Fibroblast of peridontal ligament (primary cell): ENCODE measurements at regions not wholly inside any gene's neighbourhood (a gene's known extent, or its start where the extent isn't known, plus 50 kb on each side); places are given as distances from the start of the nearest gene placed in this dataset.

Source experiments
- DNase-seq: peaks from one replicate; pipeline ENCODE4 v3.0.0-alpha.2; 2010; ENCODE audit errors: extremely low read depth

GRCh38 chr6:141677598-141678211 is 455.0 kb upstream of the GJE1 start:
- peak; percentile 68 for DNase-seq

DNA sequence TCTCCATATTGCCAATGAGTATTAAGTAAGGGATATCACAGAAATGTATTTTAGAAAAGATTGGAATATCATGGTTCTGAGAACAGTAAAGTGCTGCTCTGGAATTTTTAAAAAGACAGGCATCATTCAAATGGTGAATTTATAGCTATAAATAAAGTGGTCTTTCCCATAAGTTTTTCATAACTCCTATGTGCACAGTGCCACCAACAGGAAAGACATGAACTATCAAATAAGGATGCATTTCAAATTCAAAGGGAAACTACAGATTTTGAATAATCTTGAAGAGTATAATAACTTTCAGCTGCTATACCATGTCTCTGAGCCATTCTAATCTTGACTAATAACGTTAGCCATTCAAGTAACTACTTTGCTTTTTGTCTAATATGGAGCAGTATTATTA is 456.8 kb upstream of the GJE1 start:
- DNase-seq, result peak; percentile 65

DNA sequence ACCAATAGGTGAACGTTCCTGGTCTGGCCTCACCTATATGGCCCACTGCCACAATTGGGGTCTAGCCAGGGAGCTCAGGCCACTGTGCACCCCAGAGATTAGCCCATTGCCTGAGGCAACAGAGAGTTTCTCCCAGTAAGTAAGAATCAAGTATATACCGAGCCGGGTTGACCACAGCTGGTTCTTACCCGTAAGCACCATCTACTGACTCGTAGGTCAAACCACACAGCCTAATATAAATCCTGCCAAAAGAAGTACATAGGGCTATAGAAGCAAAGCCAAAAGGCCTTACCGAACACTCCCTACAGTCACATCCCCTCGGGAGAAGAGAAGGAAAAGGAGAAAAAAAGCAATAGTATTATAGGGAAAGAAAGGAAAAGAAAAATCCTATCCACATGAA is 463.6 kb upstream of the GJE1 start:
- DNase-seq, result no peak

DNA sequence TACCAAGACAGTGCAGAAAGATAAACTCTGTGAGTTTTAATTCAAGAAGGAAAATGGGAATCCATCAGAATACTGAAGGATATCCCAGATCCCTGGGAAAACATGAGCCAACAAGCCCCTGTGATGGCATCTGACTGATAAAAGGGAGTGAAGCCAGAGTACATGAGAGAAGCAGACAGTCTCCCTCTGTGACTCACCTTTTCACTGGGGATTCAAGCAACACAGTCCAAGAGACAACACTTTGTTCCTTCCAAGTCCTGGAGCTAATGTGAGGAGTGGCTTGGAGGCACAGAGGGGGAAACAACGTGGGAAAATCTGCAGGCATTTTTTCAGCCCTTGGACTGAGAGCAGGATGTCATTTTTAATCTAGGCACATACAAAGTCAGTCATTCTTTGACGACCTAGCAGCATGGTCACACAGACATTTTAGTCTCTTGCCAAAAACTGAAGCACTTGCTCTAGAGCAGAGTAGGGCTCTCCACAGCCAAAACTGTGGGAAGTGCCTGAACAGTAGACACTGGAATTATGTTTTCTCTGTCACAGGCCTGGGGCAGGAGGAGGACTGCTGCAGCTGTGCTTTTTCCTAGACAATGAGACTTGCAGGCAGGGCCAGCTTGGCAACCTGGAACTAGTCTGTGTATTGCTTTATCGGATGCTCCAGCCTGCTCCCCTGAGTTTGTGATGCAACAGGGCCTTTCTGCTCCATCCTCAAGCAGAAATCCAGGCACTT is 465.0 kb upstream of the GJE1 start:
- DNase-seq, result no peak

GRCh38 chr6:141666187-141666586 is 466.5 kb upstream of the GJE1 start:
- no peak for DNase-seq

DNA sequence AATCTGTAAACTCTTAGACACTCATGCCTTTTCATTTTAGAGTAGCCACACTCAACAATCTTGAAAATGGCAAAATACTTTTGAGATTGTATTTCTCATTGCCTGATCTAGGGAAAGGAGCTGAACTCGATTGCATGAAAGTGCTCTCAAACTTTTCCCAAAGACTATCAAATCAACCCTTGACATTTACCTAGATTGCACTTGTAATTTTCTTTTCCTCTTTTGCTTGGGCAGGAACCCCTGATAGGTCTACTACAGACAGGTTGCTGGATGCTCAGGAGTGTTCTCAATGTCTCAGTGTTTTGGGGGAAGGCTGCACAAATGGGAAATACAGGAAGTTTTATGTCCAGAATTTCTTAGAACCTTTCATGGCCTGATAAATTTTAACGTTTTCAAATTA is 468.0 kb upstream of the GJE1 start:
- DNase-seq, result no peak

GRCh38 chr6:141659582-141659981 is 473.1 kb upstream of the GJE1 start:
- DNase-seq, result no peak

GRCh38 chr6:141658696-141659095 is 474.0 kb upstream of the GJE1 start:
- DNase-seq, result no peak

- DNase-seq, result no peak
Measured at GRCh38 chr6:141657812-141658211, 474.9 kb upstream of the GJE1 start.

DNA sequence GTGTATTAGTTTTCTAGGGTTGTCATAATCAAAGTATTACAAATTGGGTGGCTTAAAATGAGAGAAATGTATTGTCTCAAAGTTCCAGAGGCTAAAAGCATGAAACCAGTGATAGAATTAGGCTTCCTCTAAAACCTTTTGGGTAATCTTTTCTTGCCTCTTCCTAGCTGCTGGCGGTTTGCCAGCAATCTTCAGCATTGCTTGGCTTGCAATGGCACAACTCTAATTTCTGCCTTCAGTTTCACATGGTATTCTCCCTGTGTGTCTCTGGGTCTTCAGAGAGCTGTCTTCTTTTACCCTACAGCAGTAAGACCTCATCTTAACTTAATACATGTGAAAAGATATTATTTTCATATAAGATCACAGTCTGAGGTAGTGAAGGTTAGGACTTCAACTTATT is 479.1 kb upstream of the GJE1 start:
- DNase-seq, result no peak

- DNase-seq, result no peak
Measured at GRCh38 chr6:141641951-141642350, 490.8 kb upstream of the GJE1 start.

GRCh38 chr6:141641406-141641805 is 491.3 kb upstream of the GJE1 start:
- peak; percentile 27 for DNase-seq

DNA sequence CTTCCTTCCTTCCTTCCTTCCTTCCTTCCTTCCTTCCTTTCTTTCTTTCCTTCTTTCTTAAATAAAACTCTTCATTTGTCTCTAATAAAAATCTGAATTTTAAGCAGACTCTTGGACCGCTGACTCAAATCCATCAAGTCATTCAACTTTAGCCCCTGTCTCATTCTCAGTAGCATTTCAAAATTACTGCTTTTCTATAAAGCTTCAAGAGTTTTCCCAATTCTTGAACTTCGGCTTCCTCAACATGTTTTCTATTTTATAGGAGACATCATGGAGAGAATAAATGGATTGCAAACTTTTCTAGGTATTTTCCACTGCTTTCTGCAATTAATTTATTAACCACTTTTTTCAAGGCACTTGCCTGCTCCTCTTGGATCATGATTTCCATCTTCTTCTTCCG is 497.1 kb upstream of the GJE1 start:
- DNase-seq, result no peak

- DNase-seq, result no peak
Measured at GRCh38 chr6:141634269-141634668, 498.5 kb upstream of the GJE1 start.

- DNase-seq, result no peak
Measured at GRCh38 chr6:141624301-141624700, 508.4 kb upstream of the GJE1 start.

GRCh38 chr6:141618180-141618581 is 514.5 kb upstream of the GJE1 start:
- DNase-seq, result no peak

DNA sequence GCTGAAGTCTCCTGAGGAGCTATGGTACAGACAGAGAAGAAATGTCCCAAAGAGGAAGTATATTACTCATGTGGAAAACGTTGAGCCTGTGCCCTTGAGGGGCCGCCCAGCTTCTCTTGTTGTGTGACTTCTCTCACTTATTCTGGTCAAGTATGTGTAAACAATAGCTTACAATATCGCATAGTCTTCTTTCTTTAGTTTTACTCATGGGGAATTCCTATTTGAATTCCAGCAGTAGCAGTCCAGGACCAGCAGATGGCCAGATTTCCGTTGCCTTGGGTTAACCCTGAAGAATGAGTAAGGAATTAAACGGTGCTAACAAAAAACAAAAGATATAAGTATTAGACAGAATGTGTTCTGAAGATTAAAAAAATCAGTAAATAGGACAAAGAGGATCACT is 522.0 kb upstream of the GJE1 start:
- peak; percentile 51 for DNase-seq

DNA sequence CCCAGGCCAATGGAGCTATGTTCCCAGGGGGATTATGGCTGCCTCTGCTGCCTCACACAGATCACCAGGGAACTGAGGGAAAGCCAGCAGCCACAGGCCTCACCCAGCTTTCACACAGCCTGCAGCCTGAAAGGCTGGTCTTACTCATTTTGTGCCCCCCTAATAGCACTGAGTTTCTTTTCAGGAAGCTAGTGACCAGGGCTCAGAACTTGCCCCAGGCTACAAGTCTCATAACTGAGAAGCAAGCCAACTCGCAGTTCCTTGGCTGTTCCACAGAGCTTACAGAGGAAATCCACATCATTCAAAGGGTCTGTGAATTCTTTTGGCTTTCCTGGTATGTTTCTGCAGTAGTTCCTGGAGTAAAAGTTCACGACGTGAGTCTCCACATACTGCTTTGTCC is 524.8 kb upstream of the GJE1 start:
- DNase-seq, result no peak

DNA sequence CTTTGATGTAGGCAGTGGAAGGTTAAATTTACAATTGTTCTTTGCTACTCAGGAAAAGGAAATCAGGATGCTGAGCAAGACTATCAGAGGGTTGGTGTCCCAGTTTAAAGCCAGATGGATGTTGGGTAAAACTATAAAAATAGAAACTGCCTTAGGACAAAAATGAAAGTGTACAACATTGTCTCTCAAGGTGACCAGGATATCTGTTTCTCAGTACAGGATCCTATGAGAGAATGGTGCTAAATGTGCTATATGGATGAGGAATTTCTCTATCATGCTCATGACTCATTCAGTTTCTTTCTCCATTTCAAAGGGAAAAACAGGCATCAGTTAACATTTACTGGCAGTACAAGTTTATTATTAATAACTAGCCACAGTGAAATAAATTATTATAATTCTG is 534.2 kb upstream of the GJE1 start:
- DNase-seq, result peak; percentile 40

DNA sequence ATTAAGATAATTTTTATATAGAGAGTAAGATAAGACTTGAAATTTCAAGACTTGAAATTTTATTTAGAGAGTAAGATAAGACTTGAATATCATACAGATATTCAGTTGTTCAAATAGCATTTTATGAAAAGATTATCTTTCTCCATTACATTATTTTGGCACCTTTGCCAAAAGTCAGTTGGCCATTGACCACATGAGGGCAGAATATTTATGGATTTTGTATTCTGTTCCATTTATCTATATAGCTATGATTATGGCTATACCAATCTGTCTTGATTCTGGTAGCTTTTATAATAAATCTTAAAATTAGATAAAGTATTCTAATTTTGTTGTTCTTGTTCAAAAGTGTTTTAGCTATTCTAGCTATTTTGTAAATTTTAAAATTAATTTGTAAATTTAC is 537.9 kb upstream of the GJE1 start:
- DNase-seq, result no peak

GRCh38 chr6:141593311-141593710 is 539.4 kb upstream of the GJE1 start:
- DNase-seq, result no peak

GRCh38 chr6:141587482-141588266 is 545.1 kb upstream of the GJE1 start:
- DNase-seq, result peak; percentile 83

GRCh38 chr6:141580988-141581552 is 551.7 kb upstream of the GJE1 start:
- peak; percentile 67 for DNase-seq
